Gastrocnemius medialis (tissue), 4 donors: ENCODE measurements at regions not wholly inside any gene's neighbourhood (a gene's known extent, or its start where the extent isn't known, plus 50 kb on each side); places are given as distances from the start of the nearest gene placed in this dataset.

Source experiments
- ATAC-seq, 2 donors: fragments of 150-250 bp; one replicate each; pipeline ENCODE4 v1.9.1; 2016
- DNase-seq, 2 donors: peaks; one replicate each; pipeline ENCODE4 v3.0.0-alpha.2; 2019
- H3K27ac ChIP-seq, 4 donors: fragments of 200-600 bp; sonication (generic); 1 replicate in 1 of 4; 2 replicates in 3 of 4; pipeline ENCODE4 v1.5.1; 2016 to 2018; ENCODE audit warnings: mild to moderate bottlenecking in 2 of 4, moderate library complexity in 1 of 4
- H3K27me3 ChIP-seq, 3 donors: fragments of 200-600 bp; sonication (generic) in 2 of 3; 1 replicate in 1 of 3; 2 replicates in 2 of 3; pipeline versions ENCODE4 v1.5.1 to v1.6.0; 2016 to 2019; ENCODE audit warnings: mild to moderate bottlenecking in 1 of 3, moderate library complexity in 1 of 3
- H3K36me3 ChIP-seq, 2 donors: fragments of 200-600 bp; sonication (generic) in 1 of 2; one replicate each; pipeline ENCODE4 v1.5.1; 2017 to 2018
- H3K4me1 ChIP-seq, 2 donors: fragments of 200-600 bp; sonication (generic) in 1 of 2; one replicate each; pipeline ENCODE4 v1.5.1; 2016 to 2017; ENCODE audit warnings: mild to moderate bottlenecking in 2 of 2
- H3K4me3 ChIP-seq, 4 donors: fragments of 200-600 bp; sonication (generic) in 3 of 4; 1 replicate in 1 of 4; 2 replicates in 3 of 4; pipeline ENCODE4 v1.5.1; 2016 to 2019; ENCODE audit warnings: mild to moderate bottlenecking in 2 of 4
- H3K9me3 ChIP-seq, 3 donors: fragments of 200-600 bp; sonication (generic) in 2 of 3; 1 replicate in 1 of 3; 2 replicates in 2 of 3; pipeline ENCODE4 v1.5.1; 2016 to 2019
- CTCF ChIP-seq, 5 experiments: fragments of 450-650 bp in 3 of 5; fragments of 200-600 bp in 2 of 5; sonication (generic) in 2 of 5; IDR thresholded peaks in 4 of 5; conservative IDR thresholded peaks in 1 of 5; 1 replicate in 4 of 5; 2 replicates in 1 of 5; pipeline ENCODE4 v1.5.1; 2016 to 2019; ENCODE audit warnings: antibody characterized with exemption in 5 of 5, mild to moderate bottlenecking in 3 of 5, moderate library complexity in 3 of 5
- POLR2A ChIP-seq, 2 donors: fragments of 450-650 bp; IDR thresholded peaks; one replicate each; pipeline ENCODE4 v1.6.1; 2017; ENCODE audit warnings: antibody characterized with exemption in 2 of 2, mild to moderate bottlenecking in 2 of 2, moderate library complexity in 2 of 2
- in situ Hi-C, 4 donors: fragments of 200-750 bp; cut with MboI; loops; one replicate each; pipeline versions ENCODE4 v1.15.0 to v1.8.0; 2017; ENCODE audit warnings: low sequenced_read_pairs in 4 of 4
- intact Hi-C: fragments of 100-400 bp; cut with DNase I; formaldehyde crosslinking; loops from one replicate; pipeline ENCODE4 v1.15.1; 2023; ENCODE audit warnings: low total_unique reads

- Histone ChIP-seq H3K36me3 (no peaks in the 10 kb centered on the region), H3K27ac (no peak overlapping the region), H3K4me3 (no peak overlapping the region), H3K4me1 (peaks cover 7 to 17% of the 10 kb centered on the region in 2 donors), H3K9me3 (no peaks in the 10 kb centered on the region), H3K27me3 (no peaks in the 10 kb centered on the region)
- ATAC-seq (no peak), DNase-seq (no peak)
- in situ Hi-C loops (no loop called here), intact Hi-C loops (no loop called here)
- TF ChIP-seq POLR2A (IDR thresholded peaks at IDR 0.05) = no peak
- no peak for TF ChIP-seq CTCF (IDR thresholded peaks at IDR 0.05 in 4 of 5, conservative IDR thresholded peaks at IDR 0.05 in 1 of 5)
Observed at GRCh38 chr21:27816301-27816700, 849.4 kb upstream of the ADAMTS5 start.

GRCh38 chr21:27814226-27814625 is 847.3 kb upstream of the ADAMTS5 start:
- DNase-seq = no peak
- in situ Hi-C loops = no loop called here
- Histone ChIP-seq H3K27me3 (no peaks in the 10 kb centered on the region), H3K4me3 (no peak overlapping the region), H3K27ac (no peak overlapping the region), H3K9me3 (no peaks in the 10 kb centered on the region), H3K4me1 (peaks cover 7 to 17% of the 10 kb centered on the region in 2 donors), H3K36me3 (no peaks in the 10 kb centered on the region)
- no peak for TF ChIP-seq CTCF (IDR thresholded peaks at IDR 0.05 in 4 of 5, conservative IDR thresholded peaks at IDR 0.05 in 1 of 5)
- no peak for TF ChIP-seq POLR2A (IDR thresholded peaks at IDR 0.05)
- no peak for ATAC-seq
- intact Hi-C loops = no loop called here

- Histone ChIP-seq H3K4me3 (no peak overlapping the region), H3K27me3 (no peaks in the 10 kb centered on the region), H3K4me1 (peaks cover 4 to 14% of the 10 kb centered on the region in 2 donors), H3K9me3 (no peaks in the 10 kb centered on the region), H3K27ac (no peak overlapping the region), H3K36me3 (no peaks in the 10 kb centered on the region)
- TF ChIP-seq CTCF (IDR thresholded peaks at IDR 0.05 in 4 of 5, conservative IDR thresholded peaks at IDR 0.05 in 1 of 5) (no peak), POLR2A (IDR thresholded peaks at IDR 0.05) (no peak)
- DNase-seq (no peak), ATAC-seq (no peak)
- intact Hi-C loops = no loop called here
- in situ Hi-C loops = no loop called here
Observed at GRCh38 chr21:27813750-27814149, 846.9 kb upstream of the ADAMTS5 start.

- H3K4me3 ChIP-seq = no peak overlapping the region
- H3K36me3 ChIP-seq = no peaks in the 10 kb centered on the region
- H3K27me3 ChIP-seq = no peaks in the 10 kb centered on the region
- ATAC-seq = no peak
- in situ Hi-C loops = no loop called here
- TF ChIP-seq POLR2A (IDR thresholded peaks at IDR 0.05) (no peak), CTCF (IDR thresholded peaks at IDR 0.05 in 4 of 5, conservative IDR thresholded peaks at IDR 0.05 in 1 of 5) (no peak)
- H3K27ac ChIP-seq = no peak overlapping the region
- H3K4me1 ChIP-seq = peaks cover under 1 to 9% of the 10 kb centered on the region in 2 donors
- intact Hi-C loops = no loop called here
- H3K9me3 ChIP-seq = no peaks in the 10 kb centered on the region
- no peak for DNase-seq
Observed at GRCh38 chr21:27813344-27813743, 846.5 kb upstream of the ADAMTS5 start.

GRCh38 chr21:27812279-27812678 is 845.4 kb upstream of the ADAMTS5 start:
- H3K27me3 ChIP-seq = no peaks in the 10 kb centered on the region
- H3K27ac ChIP-seq = no peak overlapping the region
- H3K4me1 ChIP-seq = no peaks in the 10 kb centered on the region
- intact Hi-C loops (no loop called here), in situ Hi-C loops (no loop called here)
- H3K36me3 ChIP-seq = no peaks in the 10 kb centered on the region
- ATAC-seq = no peak
- TF ChIP-seq CTCF (IDR thresholded peaks at IDR 0.05 in 4 of 5, conservative IDR thresholded peaks at IDR 0.05 in 1 of 5) (no peak), POLR2A (IDR thresholded peaks at IDR 0.05) (no peak)
- H3K4me3 ChIP-seq = no peak overlapping the region
- DNase-seq = no peak
- H3K9me3 ChIP-seq = no peaks in the 10 kb centered on the region
